Fibroblast of pulmonary artery (primary cell): ENCODE measurements at regions not wholly inside any gene's neighbourhood (a gene's known extent, or its start where the extent isn't known, plus 50 kb on each side); places are given as distances from the start of the nearest gene placed in this dataset.

Source experiments
- DNase-seq: peaks from one replicate; pipeline ENCODE4 v3.0.0-alpha.2; 2010; ENCODE audit warnings: low read depth
- H3K4me3 ChIP-seq: replicated peaks from 2 replicates; pipeline ENCODE4 v1.5.1; 2011; ENCODE audit warnings: low read depth, mild to moderate bottlenecking, control low read depth, low read length, moderate library complexity
- CTCF ChIP-seq: IDR thresholded peaks from 2 replicates; pipeline ENCODE4 v1.5.1; 2011; ENCODE audit warnings: mild to moderate bottlenecking, control low read depth, low read length, inconsistent platforms; ENCODE audit errors: missing control alignments

DNA sequence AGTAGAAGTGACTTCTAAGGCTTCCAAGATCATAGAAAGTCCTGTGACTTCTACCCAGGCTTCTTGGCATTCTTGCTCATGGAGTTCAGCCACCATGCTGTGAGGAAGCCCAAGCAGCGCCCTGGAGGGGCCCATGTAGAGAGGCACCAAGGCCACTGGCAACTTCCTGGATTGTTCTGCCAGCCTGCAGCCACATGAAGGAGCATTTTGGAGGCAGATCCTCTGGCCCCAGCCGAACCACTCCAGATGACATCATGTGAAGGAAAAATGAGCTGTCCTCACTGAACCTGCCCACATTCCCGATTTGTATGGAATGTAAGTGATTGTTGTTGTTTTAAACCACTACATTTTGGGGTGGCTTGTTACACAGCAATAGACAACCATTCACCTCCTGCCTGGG, 51.5 kb upstream of the MNX1 start:
- no peak overlapping the region for H3K4me3 ChIP-seq
- no peak for DNase-seq
- no peak for TF ChIP-seq CTCF

GRCh38 chr7:157065046-157065445, 54.6 kb upstream of the MNX1 start:
- no peak for DNase-seq
- no peak for TF ChIP-seq CTCF
- H3K4me3 ChIP-seq, result no peak overlapping the region

DNA sequence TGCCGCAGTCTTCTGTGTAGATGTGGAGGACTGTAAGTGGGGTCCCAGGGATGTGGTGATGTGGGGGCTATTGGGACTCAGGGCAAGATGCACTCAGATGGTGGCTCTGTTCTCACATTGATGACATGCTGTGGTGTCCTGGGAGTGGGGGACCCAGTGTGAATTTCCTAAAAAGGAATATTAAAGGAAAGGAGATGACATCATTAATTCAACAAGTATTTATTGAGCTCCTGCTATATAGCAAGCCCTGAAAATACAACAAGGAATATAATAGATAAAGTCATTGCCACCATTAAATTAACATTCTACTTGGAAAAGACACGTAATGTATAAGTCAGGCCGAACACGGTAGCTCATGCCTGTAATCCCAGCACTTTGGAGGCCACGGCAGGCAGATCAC, 61.9 kb upstream of the MNX1 start:
- DNase-seq, result no peak
- H3K4me3 ChIP-seq, result no peak overlapping the region
- no peak for TF ChIP-seq CTCF

- DNase-seq, result no peak
- no peak for TF ChIP-seq CTCF
- H3K4me3 ChIP-seq, result no peak overlapping the region
Measured at GRCh38 chr7:157073335-157073734, 62.9 kb upstream of the MNX1 start.

- no peak for TF ChIP-seq CTCF
- H3K4me3 ChIP-seq, result no peak overlapping the region
- DNase-seq, result no peak
Measured at GRCh38 chr7:157073949-157074624, 63.6 kb upstream of the MNX1 start.

GRCh38 chr7:157076466-157076865, 62.3 kb upstream of the UBE3C start:
- no peak for DNase-seq
- H3K4me3 ChIP-seq, result no peak overlapping the region
- TF ChIP-seq CTCF, result no peak

GRCh38 chr7:157077021-157077420, 61.7 kb upstream of the UBE3C start:
- no peak overlapping the region for H3K4me3 ChIP-seq
- no peak for DNase-seq
- no peak for TF ChIP-seq CTCF
